ENCODE measurements at regions not wholly inside any gene's neighbourhood (a gene's known extent, or its start where the extent isn't known, plus 50 kb on each side); places are given as distances from the start of the nearest gene placed in this dataset.

- TF ChIP-seq, protein P1, sequence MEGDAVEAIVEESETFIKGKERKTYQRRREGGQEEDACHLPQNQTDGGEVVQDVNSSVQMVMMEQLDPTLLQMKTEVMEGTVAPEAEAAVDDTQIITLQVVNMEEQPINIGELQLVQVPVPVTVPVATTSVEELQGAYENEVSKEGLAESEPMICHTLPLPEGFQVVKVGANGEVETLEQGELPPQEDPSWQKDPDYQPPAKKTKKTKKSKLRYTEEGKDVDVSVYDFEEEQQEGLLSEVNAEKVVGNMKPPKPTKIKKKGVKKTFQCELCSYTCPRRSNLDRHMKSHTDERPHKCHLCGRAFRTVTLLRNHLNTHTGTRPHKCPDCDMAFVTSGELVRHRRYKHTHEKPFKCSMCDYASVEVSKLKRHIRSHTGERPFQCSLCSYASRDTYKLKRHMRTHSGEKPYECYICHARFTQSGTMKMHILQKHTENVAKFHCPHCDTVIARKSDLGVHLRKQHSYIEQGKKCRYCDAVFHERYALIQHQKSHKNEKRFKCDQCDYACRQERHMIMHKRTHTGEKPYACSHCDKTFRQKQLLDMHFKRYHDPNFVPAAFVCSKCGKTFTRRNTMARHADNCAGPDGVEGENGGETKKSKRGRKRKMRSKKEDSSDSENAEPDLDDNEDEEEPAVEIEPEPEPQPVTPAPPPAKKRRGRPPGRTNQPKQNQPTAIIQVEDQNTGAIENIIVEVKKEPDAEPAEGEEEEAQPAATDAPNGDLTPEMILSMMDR (IDR thresholded peaks at IDR 0.05; ENCODE audit: low read depth, low read length): no peak
- no peak for TF ChIP-seq MYC (IDR thresholded peaks at IDR 0.05; ENCODE audit: low read depth, low read length)
- TF ChIP-seq MAX (IDR thresholded peaks at IDR 0.05; ENCODE audit: low read depth, low read length): no peak
- no peak for TF ChIP-seq POLR2A (IDR thresholded peaks at IDR 0.05; ENCODE audit: extremely low read depth, insufficient read length)
These were observed 103.2 kb upstream of the VRK1 start for GRCh38 chr14:96693987-96694386.
